ENCODE measurements at regions not wholly inside any gene's neighbourhood (a gene's known extent, or its start where the extent isn't known, plus 50 kb on each side); places are given as distances from the start of the nearest gene placed in this dataset.

DNA sequence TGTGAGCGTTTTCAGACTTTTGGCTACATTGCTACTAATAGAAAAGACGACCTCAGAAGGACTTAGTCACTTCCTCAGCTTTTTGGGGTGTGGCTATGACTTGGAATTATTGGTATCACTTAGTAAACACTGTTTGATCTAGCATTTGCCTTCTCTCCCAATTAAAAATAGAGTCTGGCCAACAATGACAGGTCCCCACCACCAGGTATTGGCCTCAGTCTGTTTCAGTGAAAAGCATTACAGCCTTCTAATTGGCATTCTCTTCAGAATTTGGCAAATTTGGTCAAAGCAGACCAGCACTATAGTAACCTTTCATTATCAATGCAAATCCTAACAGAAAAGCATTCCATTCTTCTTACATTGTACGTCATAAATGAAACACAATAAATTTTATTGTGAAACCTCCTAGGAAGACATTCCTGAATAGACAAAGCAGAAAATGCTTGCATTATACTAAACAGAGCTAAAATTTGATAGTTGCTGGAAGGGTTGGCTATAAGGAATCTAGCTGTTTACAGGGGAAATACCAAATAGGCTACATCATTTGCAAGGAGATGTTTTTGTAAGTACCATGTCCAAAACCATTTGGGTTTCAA is 613.9 kb downstream of the IRS1 start:
- H3K4me1 ChIP-seq (ENCODE audit: control insufficient read depth, insufficient read depth, low read depth, low read length): peaks cover 1% of the 10 kb centered on the region
- H3K14ac ChIP-seq (ENCODE audit: low read length in 2 of 2): no peak overlapping the region
- no peak overlapping the region for H4K91ac ChIP-seq (ENCODE audit: low read length)
- H2AK5ac ChIP-seq (ENCODE audit: low read length, severe bottlenecking): no peak overlapping the region
- H3K36me3 ChIP-seq (ENCODE audit: control insufficient read depth in 1 of 2, insufficient read depth in 2 of 2, low read depth in 1 of 2, low read length in 2 of 2): no peaks in the 10 kb centered on the region
- H3K79me1 ChIP-seq (replicated peaks; ENCODE audit: low read length, poor library complexity, severe bottlenecking): no peaks in the 10 kb centered on the region
- peak overlapping the region; percentile 86 for H3K9ac ChIP-seq (ENCODE audit: low read length)
- H2AFZ ChIP-seq (ENCODE audit: low read depth, low read length): no peak overlapping the region
- no peak overlapping the region for H2BK15ac ChIP-seq (ENCODE audit: low read depth, poor library complexity, severe bottlenecking)
- DNase-seq: peak; percentile 80
- no peak overlapping the region for H3K4me2 ChIP-seq (ENCODE audit: low read length, poor library complexity, severe bottlenecking)
- peak overlapping the region in 1 of 2 experiments; percentile 64 for H3K18ac ChIP-seq (ENCODE audit: low read depth in 1 of 2, low read length in 2 of 2)
- H3K4me3 ChIP-seq (ENCODE audit: insufficient read depth in 1 of 2, low read depth in 1 of 2, low read length in 2 of 2): peak overlapping the region in 1 of 2 experiments; percentile 59
- no peak overlapping the region for H2BK5ac ChIP-seq (ENCODE audit: low read depth, low read length, poor library complexity, severe bottlenecking)
- peak overlapping the region in 1 of 2 experiments; percentile 35 for H3K4ac ChIP-seq (ENCODE audit: low read depth in 1 of 2, low read length in 2 of 2)
- peaks cover 13% of the 10 kb centered on the region for H3K9me3 ChIP-seq (ENCODE audit: control insufficient read depth, low read length)
- H2BK120ac ChIP-seq (ENCODE audit: low read depth, low read length): peak overlapping the region; percentile 82
- H2BK12ac ChIP-seq (ENCODE audit: low read length in 2 of 2): peak overlapping the region in 1 of 2 experiments; percentile 1
- no peaks in the 10 kb centered on the region for H3K27me3 ChIP-seq (ENCODE audit: control insufficient read depth in 1 of 2, insufficient read depth in 1 of 2, low read length in 2 of 2)
- no CpG with 5 or more reads among the region's 3 CpGs for WGBS
- H3K27ac ChIP-seq (ENCODE audit: low read length, poor library complexity, severe bottlenecking): peak overlapping the region; percentile 39
- H3K23ac ChIP-seq (ENCODE audit: low read length in 2 of 2): no peak overlapping the region
- H4K8ac ChIP-seq (ENCODE audit: low read length): no peak overlapping the region

DNA sequence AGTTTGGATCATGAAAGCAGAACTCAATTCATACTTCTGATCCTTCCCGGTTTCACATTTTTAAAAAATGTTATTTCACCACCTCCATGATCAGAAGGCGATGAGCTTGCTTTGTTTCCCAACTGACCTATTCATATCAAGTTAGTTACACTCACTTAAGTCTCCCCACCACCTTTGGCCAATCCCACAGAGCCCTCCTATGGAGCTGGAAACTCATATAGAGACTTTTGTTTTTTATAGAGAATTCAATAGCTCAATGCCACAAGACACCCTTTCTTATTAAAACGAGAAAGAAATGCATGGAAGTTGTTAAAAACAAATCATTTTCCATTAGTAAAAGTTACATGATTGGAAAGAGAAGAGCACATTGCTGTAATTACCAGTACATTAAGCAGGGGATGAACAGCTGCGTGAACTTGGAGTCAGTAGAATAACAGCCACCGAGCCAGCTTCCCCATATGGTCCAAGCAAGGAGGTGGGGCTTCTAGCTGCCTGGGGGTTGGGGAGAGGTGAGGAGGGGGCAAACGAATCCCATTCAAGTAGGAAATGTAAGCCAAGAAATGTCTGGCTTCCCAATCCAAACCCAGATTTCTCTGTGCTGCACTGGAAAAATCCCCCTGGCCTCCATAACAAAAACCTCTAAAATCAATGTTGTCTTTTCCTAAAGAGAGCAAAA is 614.5 kb downstream of the IRS1 start:
- WGBS: 51% methylated on average over 4 of the region's 6 CpGs
- H3K4ac ChIP-seq (ENCODE audit: low read depth in 1 of 2, low read length in 2 of 2): peak overlapping the region in 1 of 2 experiments; percentile 35

DNA sequence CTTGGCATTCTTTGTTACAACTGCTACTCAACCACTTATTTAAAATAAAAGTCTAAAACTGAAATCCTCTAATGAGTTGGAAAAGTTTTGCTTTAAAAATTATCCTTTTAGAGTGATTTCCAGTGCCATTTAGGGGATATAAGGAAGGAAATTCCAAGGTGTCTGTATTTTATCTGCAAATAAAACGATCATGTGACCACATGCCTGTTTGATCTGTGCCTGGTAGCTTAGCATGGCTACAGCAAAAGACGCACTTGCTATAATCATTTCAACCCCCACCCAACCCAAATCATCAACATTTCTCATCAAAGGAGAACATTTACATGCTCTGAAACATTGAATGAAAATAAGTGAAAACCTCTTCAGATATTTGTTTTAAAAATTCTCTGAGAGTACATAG is 615.1 kb downstream of the IRS1 start:
- H2BK5ac ChIP-seq (ENCODE audit: low read depth, low read length, poor library complexity, severe bottlenecking): no peak overlapping the region
- no peak overlapping the region for H2AFZ ChIP-seq (ENCODE audit: low read depth, low read length)
- peaks cover 23% of the 10 kb centered on the region for H3K9me3 ChIP-seq (ENCODE audit: control insufficient read depth, low read length)
- DNase-seq: no peak
- H2BK15ac ChIP-seq (ENCODE audit: low read depth, poor library complexity, severe bottlenecking): no peak overlapping the region
- no peak overlapping the region for H2AK5ac ChIP-seq (ENCODE audit: low read length, severe bottlenecking)
- no peak overlapping the region for H3K14ac ChIP-seq (ENCODE audit: low read length in 2 of 2)
- WGBS: no CpG with 5 or more reads among the region's 2 CpGs
- H3K4me1 ChIP-seq (ENCODE audit: control insufficient read depth, insufficient read depth, low read depth, low read length): peaks cover 1% of the 10 kb centered on the region
- peak overlapping the region in 1 of 2 experiments; percentile 42 for H3K18ac ChIP-seq (ENCODE audit: low read depth in 1 of 2, low read length in 2 of 2)
- no peak overlapping the region for H3K4ac ChIP-seq (ENCODE audit: low read depth in 1 of 2, low read length in 2 of 2)
- H3K27ac ChIP-seq (ENCODE audit: low read length, poor library complexity, severe bottlenecking): no peak overlapping the region
- no peak overlapping the region for H4K8ac ChIP-seq (ENCODE audit: low read length)
- no peak overlapping the region for H2BK120ac ChIP-seq (ENCODE audit: low read depth, low read length)
- H3K27me3 ChIP-seq (ENCODE audit: control insufficient read depth in 1 of 2, insufficient read depth in 1 of 2, low read length in 2 of 2): no peaks in the 10 kb centered on the region
- H4K91ac ChIP-seq (ENCODE audit: low read length): no peak overlapping the region
- no peaks in the 10 kb centered on the region for H3K79me1 ChIP-seq (replicated peaks; ENCODE audit: low read length, poor library complexity, severe bottlenecking)
- H3K4me3 ChIP-seq (ENCODE audit: insufficient read depth in 1 of 2, low read depth in 1 of 2, low read length in 2 of 2): peak overlapping the region in 1 of 2 experiments; percentile 59
- peak overlapping the region; percentile 86 for H3K9ac ChIP-seq (ENCODE audit: low read length)
- H3K36me3 ChIP-seq (ENCODE audit: control insufficient read depth in 1 of 2, insufficient read depth in 2 of 2, low read depth in 1 of 2, low read length in 2 of 2): no peaks in the 10 kb centered on the region
- no peak overlapping the region for H3K4me2 ChIP-seq (ENCODE audit: low read length, poor library complexity, severe bottlenecking)
- no peak overlapping the region for H2BK12ac ChIP-seq (ENCODE audit: low read length in 2 of 2)
- no peak overlapping the region for H3K23ac ChIP-seq (ENCODE audit: low read length in 2 of 2)

More for the DNA sequence above, 614.5 kb downstream of the IRS1 start:
- Histone ChIP-seq H2BK12ac (ENCODE audit: low read length in 2 of 2) (peak overlapping the region; percentile 1), H3K36me3 (ENCODE audit: control insufficient read depth in 1 of 2, insufficient read depth in 2 of 2, low read depth in 1 of 2, low read length in 2 of 2) (no peaks in the 10 kb centered on the region), H3K9ac (ENCODE audit: low read length) (peak overlapping the region; percentile 86), H2AFZ (ENCODE audit: low read depth, low read length) (no peak overlapping the region), H3K14ac (ENCODE audit: low read length in 2 of 2) (no peak overlapping the region), H3K4me2 (ENCODE audit: low read length, poor library complexity, severe bottlenecking) (no peak overlapping the region), H4K8ac (ENCODE audit: low read length) (peak overlapping the region; percentile 35), H2BK15ac (ENCODE audit: low read depth, poor library complexity, severe bottlenecking) (no peak overlapping the region), H2AK5ac (ENCODE audit: low read length, severe bottlenecking) (no peak overlapping the region), H3K27ac (ENCODE audit: low read length, poor library complexity, severe bottlenecking) (peak overlapping the region; percentile 39), H3K79me1 (replicated peaks; ENCODE audit: low read length, poor library complexity, severe bottlenecking) (no peaks in the 10 kb centered on the region), H3K4me1 (ENCODE audit: control insufficient read depth, insufficient read depth, low read depth, low read length) (peaks cover 1% of the 10 kb centered on the region), H3K18ac (ENCODE audit: low read depth in 1 of 2, low read length in 2 of 2) (peak overlapping the region; percentile 30 to 64), H3K4me3 (ENCODE audit: insufficient read depth in 1 of 2, low read depth in 1 of 2, low read length in 2 of 2) (peak overlapping the region in 1 of 2 experiments; percentile 59), H3K23ac (ENCODE audit: low read length in 2 of 2) (no peak overlapping the region), H2BK5ac (ENCODE audit: low read depth, low read length, poor library complexity, severe bottlenecking) (no peak overlapping the region), H3K9me3 (ENCODE audit: control insufficient read depth, low read length) (peaks cover 18% of the 10 kb centered on the region), H2BK120ac (ENCODE audit: low read depth, low read length) (peak overlapping the region; percentile 82), H3K27me3 (ENCODE audit: control insufficient read depth in 1 of 2, insufficient read depth in 1 of 2, low read length in 2 of 2) (no peaks in the 10 kb centered on the region), H4K91ac (ENCODE audit: low read length) (peak overlapping the region; percentile 73)
- DNase-seq: peak; percentile 16

DNA sequence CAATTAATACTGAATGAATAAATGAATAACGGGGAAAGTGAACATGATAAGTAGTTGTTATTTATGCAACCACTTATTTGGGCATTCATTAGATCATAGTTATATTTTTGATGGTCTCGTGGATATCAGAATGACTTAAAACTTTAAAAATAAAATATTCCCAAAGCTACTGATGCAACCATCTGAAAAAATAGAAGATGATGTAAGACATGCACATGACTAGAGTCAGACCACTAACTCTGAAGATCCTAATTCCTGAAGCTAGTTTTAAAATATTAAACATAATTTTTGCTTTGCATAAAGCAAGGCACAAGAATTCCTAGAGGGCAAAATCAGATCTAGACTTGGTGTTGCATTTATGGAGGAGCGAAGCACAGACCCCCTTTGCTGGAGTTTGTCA is 616.1 kb downstream of the IRS1 start:
- H2AK5ac ChIP-seq (ENCODE audit: low read length, severe bottlenecking): no peak overlapping the region
- peaks cover 1% of the 10 kb centered on the region for H3K4me1 ChIP-seq (ENCODE audit: control insufficient read depth, insufficient read depth, low read depth, low read length)
- no peak overlapping the region for H2BK120ac ChIP-seq (ENCODE audit: low read depth, low read length)
- no peaks in the 10 kb centered on the region for H3K36me3 ChIP-seq (ENCODE audit: control insufficient read depth in 1 of 2, insufficient read depth in 2 of 2, low read depth in 1 of 2, low read length in 2 of 2)
- 98% methylated on average over 2 of the region's 3 CpGs for WGBS
- H3K4me3 ChIP-seq (ENCODE audit: insufficient read depth in 1 of 2, low read depth in 1 of 2, low read length in 2 of 2): no peak overlapping the region
- H3K4ac ChIP-seq (ENCODE audit: low read depth in 1 of 2, low read length in 2 of 2): no peak overlapping the region
- no peak overlapping the region for H2BK15ac ChIP-seq (ENCODE audit: low read depth, poor library complexity, severe bottlenecking)
- no peak overlapping the region for H3K23ac ChIP-seq (ENCODE audit: low read length in 2 of 2)
- no peak overlapping the region for H2BK5ac ChIP-seq (ENCODE audit: low read depth, low read length, poor library complexity, severe bottlenecking)
- no peak overlapping the region for H4K91ac ChIP-seq (ENCODE audit: low read length)
- H2AFZ ChIP-seq (ENCODE audit: low read depth, low read length): no peak overlapping the region
- H3K14ac ChIP-seq (ENCODE audit: low read length in 2 of 2): no peak overlapping the region
- peaks cover 33% of the 10 kb centered on the region for H3K9me3 ChIP-seq (ENCODE audit: control insufficient read depth, low read length)
- no peaks in the 10 kb centered on the region for H3K79me1 ChIP-seq (replicated peaks; ENCODE audit: low read length, poor library complexity, severe bottlenecking)
- no peaks in the 10 kb centered on the region for H3K27me3 ChIP-seq (ENCODE audit: control insufficient read depth in 1 of 2, insufficient read depth in 1 of 2, low read length in 2 of 2)
- no peak overlapping the region for H4K8ac ChIP-seq (ENCODE audit: low read length)
- peak; percentile 21 for DNase-seq
- peak overlapping the region in 1 of 2 experiments; percentile 94 for H2BK12ac ChIP-seq (ENCODE audit: low read length in 2 of 2)
- no peak overlapping the region for H3K9ac ChIP-seq (ENCODE audit: low read length)
- H3K27ac ChIP-seq (ENCODE audit: low read length, poor library complexity, severe bottlenecking): no peak overlapping the region
- no peak overlapping the region for H3K18ac ChIP-seq (ENCODE audit: low read depth in 1 of 2, low read length in 2 of 2)
- no peak overlapping the region for H3K4me2 ChIP-seq (ENCODE audit: low read length, poor library complexity, severe bottlenecking)

Measured in mesenchymal stem cell (in vitro differentiated cells and primary cell).